ENCODE measurements at regions not wholly inside any gene's neighbourhood (a gene's known extent, or its start where the extent isn't known, plus 50 kb on each side); places are given as distances from the start of the nearest gene placed in this dataset.

- no peak overlapping the region for H3K4me3 ChIP-seq (ENCODE audit: low read length)
- DNase-seq (ENCODE audit: low read depth) = no peak
- TF ChIP-seq CTCF (conservative IDR thresholded peaks at IDR 0.05; ENCODE audit: low read depth, low read length) = no peak
These were observed 270.6 kb downstream of the CDCA7 start for GRCh38 chr2:173625315-173625714.

- DNase-seq (ENCODE audit: low read depth) = no peak
- TF ChIP-seq CTCF (conservative IDR thresholded peaks at IDR 0.05; ENCODE audit: low read depth, low read length) = no peak
- H3K4me3 ChIP-seq (ENCODE audit: low read length) = no peak overlapping the region
These were observed 274.4 kb downstream of the CDCA7 start for GRCh38 chr2:173629076-173629475.

GRCh38 chr2:173630425-173631126 lies 275.9 kb downstream of the CDCA7 start:
- TF ChIP-seq CTCF (conservative IDR thresholded peaks at IDR 0.05; ENCODE audit: low read depth, low read length) = no peak
- DNase-seq (ENCODE audit: low read depth) = no peak
- H3K4me3 ChIP-seq (ENCODE audit: low read length) = no peak overlapping the region

- H3K4me3 ChIP-seq (ENCODE audit: low read length) = no peak overlapping the region
- TF ChIP-seq CTCF (conservative IDR thresholded peaks at IDR 0.05; ENCODE audit: low read depth, low read length) = no peak
These were observed 276.4 kb downstream of the CDCA7 start for GRCh38 chr2:173631127-173631460.

GRCh38 chr2:173644146-173644545 lies 289.5 kb downstream of the CDCA7 start:
- no peak for DNase-seq (ENCODE audit: low read depth)
- TF ChIP-seq CTCF (conservative IDR thresholded peaks at IDR 0.05; ENCODE audit: low read depth, low read length) = no peak
- H3K4me3 ChIP-seq (ENCODE audit: low read length) = no peak overlapping the region

More at GRCh38 chr2:173631127-173631460, 276.4 kb downstream of the CDCA7 start:
- DNase-seq (ENCODE audit: low read depth) = no peak

- no peak overlapping the region for H3K4me3 ChIP-seq (ENCODE audit: low read length)
- TF ChIP-seq CTCF (conservative IDR thresholded peaks at IDR 0.05; ENCODE audit: low read depth, low read length) = no peak
- DNase-seq (ENCODE audit: low read depth) = no peak
These were observed 293.1 kb downstream of the CDCA7 start for GRCh38 chr2:173647681-173648311.

- no peak overlapping the region for H3K4me3 ChIP-seq (ENCODE audit: low read length)
- DNase-seq (ENCODE audit: low read depth) = no peak
- TF ChIP-seq CTCF (conservative IDR thresholded peaks at IDR 0.05; ENCODE audit: low read depth, low read length) = no peak
These were observed 294.1 kb downstream of the CDCA7 start for GRCh38 chr2:173648816-173649215.
